ENCODE measurements at regions not wholly inside any gene's neighbourhood (a gene's known extent, or its start where the extent isn't known, plus 50 kb on each side); places are given as distances from the start of the nearest gene placed in this dataset.
A peak's percentile ranks its signal among the peaks of the same experiment; 100 is the strongest.

DNA sequence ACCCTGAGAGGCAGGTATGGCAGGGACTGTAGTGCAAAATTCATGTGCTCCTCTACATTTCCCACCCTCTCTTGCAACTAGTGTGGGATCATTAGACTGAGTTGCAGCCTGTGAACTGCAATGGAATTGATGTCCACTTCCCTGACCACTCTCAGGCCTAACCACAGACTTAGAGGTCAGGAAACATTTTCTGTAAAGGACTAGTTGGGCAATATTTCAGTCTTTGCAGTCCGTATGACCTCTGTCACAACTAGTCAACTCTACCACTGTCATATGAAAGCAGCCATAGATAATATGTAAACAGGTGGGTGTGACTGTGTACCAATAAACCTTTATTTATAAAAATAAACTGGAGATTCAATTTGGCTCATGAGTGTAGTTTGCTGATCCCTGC, 134.4 kb upstream of the TOP1 start:
- DNase-seq (ENCODE audit: low spot score), result no peak
- no peak for TF ChIP-seq CTCF (IDR thresholded peaks at IDR 0.05)
- H3K4me3 Mint-ChIP-seq (ENCODE audit: unreplicated experiment), result no peak overlapping the region
- no peaks in the 10 kb centered on the region for H3K36me3 Mint-ChIP-seq (ENCODE audit: low read depth)
- no peaks in the 10 kb centered on the region for H3K9me3 Mint-ChIP-seq (ENCODE audit: low read depth)
- H3K27me3 Mint-ChIP-seq (ENCODE audit: low read depth), result peaks cover 25% of the 10 kb centered on the region
- H3K4me1 Mint-ChIP-seq (ENCODE audit: low read depth), result peaks cover 2% of the 10 kb centered on the region
- no peak overlapping the region for H3K27ac Mint-ChIP-seq (ENCODE audit: unreplicated experiment)

GRCh38 chr20:40895182-40895581, 133.4 kb upstream of the TOP1 start:
- Mint-ChIP-seq H3K27me3 (ENCODE audit: low read depth) (peaks cover 25% of the 10 kb centered on the region), H3K36me3 (ENCODE audit: low read depth) (no peaks in the 10 kb centered on the region), H3K4me3 (ENCODE audit: unreplicated experiment) (no peak overlapping the region), H3K4me1 (ENCODE audit: low read depth) (peaks cover 2% of the 10 kb centered on the region), H3K9me3 (ENCODE audit: low read depth) (no peaks in the 10 kb centered on the region), H3K27ac (ENCODE audit: unreplicated experiment) (no peak overlapping the region)
- no peak for TF ChIP-seq CTCF (IDR thresholded peaks at IDR 0.05)
- no peak for DNase-seq (ENCODE audit: low spot score)

DNA sequence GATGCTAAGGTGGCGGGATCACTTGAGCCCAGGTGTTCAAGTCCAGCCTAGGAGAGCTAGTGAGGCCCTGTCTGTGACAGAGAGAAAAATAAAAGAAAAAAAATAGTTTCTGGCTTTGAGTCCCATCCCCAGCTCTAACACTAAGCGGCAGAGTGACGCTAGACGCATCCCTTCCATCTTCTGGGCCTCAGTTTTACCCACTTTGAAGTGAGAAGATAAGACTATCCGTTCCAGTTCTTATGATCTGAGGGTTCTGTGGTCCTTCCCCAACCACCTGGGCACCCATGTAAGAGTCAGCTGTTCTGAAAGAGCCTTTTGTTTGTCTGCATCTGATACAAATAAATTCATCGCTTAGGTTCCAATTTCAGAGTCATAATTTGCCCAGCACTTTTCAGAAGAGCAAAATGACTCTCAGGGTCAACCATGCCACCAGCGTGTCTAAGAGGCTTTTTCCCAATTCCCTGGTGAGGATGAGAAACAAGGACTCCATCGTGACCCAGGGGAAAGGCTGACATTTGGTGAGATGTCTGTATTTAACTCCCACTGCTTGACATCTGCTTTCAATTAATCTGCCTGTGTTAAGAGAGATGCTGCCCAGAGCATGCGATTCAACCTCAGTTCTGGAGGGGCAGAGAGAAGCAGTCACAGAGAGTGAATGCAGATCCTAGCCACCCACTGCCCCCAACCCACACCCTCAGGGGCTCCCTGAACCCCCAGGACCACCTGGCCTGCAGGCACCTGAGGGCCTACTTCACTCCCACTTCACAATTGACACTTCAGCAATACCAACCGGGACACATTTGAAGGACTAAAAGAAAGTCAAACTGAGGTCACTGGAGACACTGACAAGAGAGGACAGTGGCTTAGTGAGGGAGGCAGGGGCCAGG, 131.6 kb upstream of the TOP1 start:
- Mint-ChIP-seq H3K36me3 (ENCODE audit: low read depth) (no peaks in the 10 kb centered on the region), H3K4me3 (ENCODE audit: unreplicated experiment) (no peak overlapping the region), H3K27me3 (ENCODE audit: low read depth) (peaks cover 25% of the 10 kb centered on the region), H3K4me1 (ENCODE audit: low read depth) (peaks cover 2% of the 10 kb centered on the region), H3K27ac (ENCODE audit: unreplicated experiment) (no peak overlapping the region), H3K9me3 (ENCODE audit: low read depth) (no peaks in the 10 kb centered on the region)
- DNase-seq (ENCODE audit: low spot score), result no peak
- TF ChIP-seq CTCF (IDR thresholded peaks at IDR 0.05), result peak; percentile 6

GRCh38 chr20:40899344-40899743, 129.3 kb upstream of the TOP1 start:
- DNase-seq (ENCODE audit: low spot score), result no peak
- H3K9me3 Mint-ChIP-seq (ENCODE audit: low read depth), result no peaks in the 10 kb centered on the region
- H3K36me3 Mint-ChIP-seq (ENCODE audit: low read depth), result no peaks in the 10 kb centered on the region
- no peak overlapping the region for H3K4me3 Mint-ChIP-seq (ENCODE audit: unreplicated experiment)
- no peak overlapping the region for H3K27ac Mint-ChIP-seq (ENCODE audit: unreplicated experiment)
- no peak for TF ChIP-seq CTCF (IDR thresholded peaks at IDR 0.05)
- H3K27me3 Mint-ChIP-seq (ENCODE audit: low read depth), result peaks cover 24% of the 10 kb centered on the region
- no peaks in the 10 kb centered on the region for H3K4me1 Mint-ChIP-seq (ENCODE audit: low read depth)

GRCh38 chr20:40900666-40901215, 127.9 kb upstream of the TOP1 start:
- Mint-ChIP-seq H3K27ac (ENCODE audit: unreplicated experiment) (no peak overlapping the region), H3K4me3 (ENCODE audit: unreplicated experiment) (no peak overlapping the region), H3K9me3 (ENCODE audit: low read depth) (peaks cover 3% of the 10 kb centered on the region), H3K36me3 (ENCODE audit: low read depth) (no peaks in the 10 kb centered on the region), H3K27me3 (ENCODE audit: low read depth) (peaks cover 23% of the 10 kb centered on the region), H3K4me1 (ENCODE audit: low read depth) (no peaks in the 10 kb centered on the region)
- no peak for TF ChIP-seq CTCF (IDR thresholded peaks at IDR 0.05)
- DNase-seq (ENCODE audit: low spot score), result no peak
